ENCODE measurements at regions not wholly inside any gene's neighbourhood (a gene's known extent, or its start where the extent isn't known, plus 50 kb on each side); places are given as distances from the start of the nearest gene placed in this dataset.
"Not testable (repeated sequence)": the region's sequence is repeated elsewhere in the genome, so short reads cannot be mapped to it uniquely, and the experiment has no call there.

DNA sequence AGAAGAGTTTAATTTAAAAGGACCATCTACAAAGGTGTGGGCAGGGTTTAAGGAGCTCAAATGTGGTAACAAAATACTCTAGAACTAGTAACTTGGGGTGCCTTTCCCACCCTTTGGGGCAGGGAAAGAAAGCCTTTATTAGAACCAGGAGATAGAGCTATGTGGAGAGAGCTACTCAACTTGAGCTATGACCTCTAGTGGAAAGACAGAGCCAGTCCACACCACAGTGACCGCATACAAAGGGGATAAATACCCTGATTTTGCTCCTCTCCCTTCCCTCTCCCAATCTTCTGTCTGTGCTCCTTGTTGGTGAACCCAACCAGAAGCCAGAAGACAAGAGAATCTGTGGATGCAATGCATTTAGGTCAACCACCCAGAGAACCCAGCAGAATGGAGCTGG lies 54.4 kb upstream of the JAK1 start:
- Histone ChIP-seq H3K27me3 (no peaks in the 10 kb centered on the region), H3K4me3 (no peak overlapping the region), H3K4me2 (no peak overlapping the region), H3K9ac (no peak overlapping the region), H3K4me1 (no peaks in the 10 kb centered on the region), H3K36me3 (peaks cover 4% of the 10 kb centered on the region; the same call in 1 of the 2 replicates), H3K27ac (no peak overlapping the region), H4K20me1 (peaks cover 16% of the 10 kb centered on the region; the same call in 1 of the 2 replicates), H3K9me3 (peaks cover 11% of the 10 kb centered on the region; the same call in 1 of the 2 replicates)
- no peak for TF ChIP-seq Cebpa-rat (IDR thresholded peaks at IDR 0.05)

DNA sequence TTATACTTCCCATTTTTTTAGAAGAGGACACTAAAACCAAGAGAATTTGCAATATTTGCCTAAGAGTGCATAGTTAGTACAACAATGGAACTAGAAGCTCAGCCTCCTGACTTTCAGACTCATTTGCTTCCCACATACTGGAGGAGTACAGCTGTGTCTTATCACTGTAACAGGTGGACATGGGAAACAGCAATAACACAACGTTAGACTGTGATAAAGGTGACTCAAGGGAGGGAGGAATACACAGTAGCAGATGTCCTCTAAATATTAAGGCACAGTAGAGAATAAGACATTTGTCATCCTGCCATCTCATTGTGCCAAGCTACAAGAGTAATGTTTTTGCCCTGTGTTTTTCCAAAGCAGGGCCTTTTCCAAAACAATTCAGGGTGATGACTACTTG lies 55.4 kb upstream of the JAK1 start:
- TF ChIP-seq Cebpa-rat (IDR thresholded peaks at IDR 0.05): no peak
- H3K9me3 ChIP-seq: peaks cover 12% of the 10 kb centered on the region; the same call in 1 of the 2 replicates
- H3K27me3 ChIP-seq: no peaks in the 10 kb centered on the region
- H3K4me2 ChIP-seq: no peak overlapping the region
- no peak overlapping the region for H3K27ac ChIP-seq
- H4K20me1 ChIP-seq: peaks cover 23% of the 10 kb centered on the region; the same call in 1 of the 2 replicates
- no peak overlapping the region for H3K4me3 ChIP-seq
- no peaks in the 10 kb centered on the region for H3K4me1 ChIP-seq
- H3K9ac ChIP-seq: no peak overlapping the region
- no peaks in the 10 kb centered on the region; the same call in 1 of the 2 replicates for H3K36me3 ChIP-seq

DNA sequence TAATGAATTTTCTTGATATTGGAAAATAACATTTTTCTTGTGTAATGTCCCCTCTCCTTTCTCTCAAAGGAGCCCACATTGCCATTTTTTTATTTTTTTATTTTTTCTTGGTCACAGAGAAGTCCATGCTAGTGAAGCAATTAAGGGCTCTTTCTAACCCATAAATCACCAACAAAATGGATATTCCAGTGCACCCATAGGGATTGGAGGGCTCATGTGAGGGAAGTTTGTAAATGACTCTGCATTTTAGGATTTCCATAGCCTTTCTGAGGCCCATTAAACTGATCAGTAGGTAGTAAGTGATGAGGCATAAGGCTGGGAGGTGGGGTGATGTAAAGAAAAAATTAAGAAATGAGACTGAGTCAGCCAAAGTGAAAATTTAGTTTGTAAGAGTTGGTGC lies 55.9 kb upstream of the JAK1 start:
- no peaks in the 10 kb centered on the region for H3K27me3 ChIP-seq
- no peak overlapping the region for H3K27ac ChIP-seq
- no peaks in the 10 kb centered on the region for H3K4me1 ChIP-seq
- H3K9ac ChIP-seq: no peak overlapping the region
- H3K4me2 ChIP-seq: no peak overlapping the region
- TF ChIP-seq Cebpa-rat (IDR thresholded peaks at IDR 0.05): no peak
- peaks cover 24% of the 10 kb centered on the region; the same call in 1 of the 2 replicates for H4K20me1 ChIP-seq
- peaks cover 12% of the 10 kb centered on the region; the same call in 1 of the 2 replicates for H3K9me3 ChIP-seq
- no peak overlapping the region for H3K4me3 ChIP-seq
- no peaks in the 10 kb centered on the region; the same call in 1 of the 2 replicates for H3K36me3 ChIP-seq

DNA sequence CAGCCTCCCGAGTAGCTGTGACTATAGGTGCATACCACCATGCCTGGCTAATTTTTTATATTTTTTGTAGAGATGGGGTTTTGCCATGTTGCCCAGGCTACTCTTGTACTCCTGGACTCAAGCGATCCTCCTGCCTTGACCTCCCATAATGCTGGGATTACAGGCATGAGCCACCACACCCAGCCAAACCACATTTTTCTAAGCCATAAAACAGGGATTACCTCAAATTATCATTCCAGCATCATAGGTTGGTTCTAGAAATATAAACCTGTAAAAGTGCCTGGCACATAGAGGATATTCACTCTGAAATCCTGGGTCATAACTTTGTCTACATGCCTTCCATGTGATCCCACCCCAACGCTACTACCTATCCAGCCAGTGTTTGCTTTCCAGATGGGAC lies 59.4 kb upstream of the JAK1 start:
- Histone ChIP-seq H3K36me3 (peaks cover 4% of the 10 kb centered on the region; the same call in 1 of the 2 replicates), H3K9me3 (peaks cover 21% of the 10 kb centered on the region), H3K4me1 (no peaks in the 10 kb centered on the region), H4K20me1 (peaks cover 21% of the 10 kb centered on the region; the same call in 1 of the 2 replicates), H3K4me3 (no peak overlapping the region), H3K9ac (no peak overlapping the region), H3K4me2 (no peak overlapping the region), H3K27me3 (no peaks in the 10 kb centered on the region), H3K27ac (no peak overlapping the region)
- TF ChIP-seq Cebpa-rat (IDR thresholded peaks at IDR 0.05): no peak

DNA sequence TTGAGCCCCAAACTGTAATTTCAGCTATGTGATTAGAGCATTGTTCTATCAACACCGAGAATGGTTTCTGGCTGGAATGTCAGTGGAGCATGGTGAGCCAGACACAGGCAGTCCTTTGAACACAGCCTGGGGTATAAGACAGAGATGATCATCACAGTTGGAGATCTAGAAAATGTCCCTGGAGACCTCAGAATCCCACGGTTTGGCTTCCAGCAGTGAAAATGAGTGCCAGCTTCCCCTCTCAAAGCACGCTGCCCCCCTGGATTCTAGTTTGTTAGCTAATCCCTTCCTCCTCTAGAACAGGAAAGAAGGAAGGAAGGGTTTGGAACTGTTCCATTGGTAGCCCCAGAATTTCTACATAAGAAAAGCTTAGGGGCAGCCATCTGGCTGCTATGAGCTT lies 59.9 kb upstream of the JAK1 start:
- Histone ChIP-seq H3K4me3 (no peak overlapping the region), H3K27me3 (no peaks in the 10 kb centered on the region), H3K4me1 (no peaks in the 10 kb centered on the region), H3K9ac (no peak overlapping the region), H3K4me2 (no peak overlapping the region), H3K36me3 (peaks cover 4% of the 10 kb centered on the region; the same call in 1 of the 2 replicates), H3K27ac (no peak overlapping the region), H4K20me1 (peaks cover 17% of the 10 kb centered on the region; the same call in 1 of the 2 replicates), H3K9me3 (peaks cover 21% of the 10 kb centered on the region)
- no peak for TF ChIP-seq Cebpa-rat (IDR thresholded peaks at IDR 0.05)

DNA sequence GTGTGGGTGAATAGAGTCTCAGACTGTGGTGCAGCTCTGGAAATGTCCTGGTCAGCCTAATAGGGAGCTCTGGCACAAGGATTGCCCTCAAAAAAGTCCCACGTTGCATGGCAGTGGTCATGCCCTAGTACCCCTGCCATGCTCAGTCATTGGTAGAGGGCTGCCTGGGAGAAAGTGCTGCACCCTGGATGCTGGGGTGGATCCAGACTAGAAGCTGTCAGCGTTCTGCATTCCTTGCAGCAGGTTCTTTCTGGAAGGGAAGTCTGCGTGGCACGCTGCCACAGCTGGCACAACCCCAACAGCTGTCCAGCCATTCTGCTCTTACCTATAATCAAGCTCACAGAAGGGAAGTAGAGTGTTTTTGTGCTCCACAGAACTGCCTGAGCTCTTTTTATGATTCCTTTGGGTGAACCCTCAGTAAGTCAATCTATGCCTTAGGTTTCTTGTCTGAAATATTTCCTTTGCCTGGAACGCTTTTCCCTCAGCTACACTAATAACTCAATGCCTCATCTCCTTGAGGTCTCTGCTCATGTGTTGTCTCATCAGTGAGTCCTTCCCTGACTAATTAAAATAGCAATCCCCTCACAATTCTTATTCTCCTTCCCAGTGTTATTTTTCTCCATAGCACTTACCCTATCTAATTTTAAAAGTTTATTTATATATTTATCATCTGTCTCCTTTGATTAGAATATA lies 61.5 kb upstream of the JAK1 start:
- H3K4me2 ChIP-seq: no peak overlapping the region
- TF ChIP-seq Cebpa-rat (IDR thresholded peaks at IDR 0.05): no peak
- H4K20me1 ChIP-seq: peaks cover 7% of the 10 kb centered on the region; the same call in 1 of the 2 replicates
- no peak overlapping the region for H3K4me3 ChIP-seq
- H3K36me3 ChIP-seq: peaks cover 4% of the 10 kb centered on the region; the same call in 1 of the 2 replicates
- peaks cover 21% of the 10 kb centered on the region for H3K9me3 ChIP-seq
- no peaks in the 10 kb centered on the region for H3K27me3 ChIP-seq
- H3K4me1 ChIP-seq: no peaks in the 10 kb centered on the region
- H3K9ac ChIP-seq: no peak overlapping the region
- no peak overlapping the region for H3K27ac ChIP-seq

DNA sequence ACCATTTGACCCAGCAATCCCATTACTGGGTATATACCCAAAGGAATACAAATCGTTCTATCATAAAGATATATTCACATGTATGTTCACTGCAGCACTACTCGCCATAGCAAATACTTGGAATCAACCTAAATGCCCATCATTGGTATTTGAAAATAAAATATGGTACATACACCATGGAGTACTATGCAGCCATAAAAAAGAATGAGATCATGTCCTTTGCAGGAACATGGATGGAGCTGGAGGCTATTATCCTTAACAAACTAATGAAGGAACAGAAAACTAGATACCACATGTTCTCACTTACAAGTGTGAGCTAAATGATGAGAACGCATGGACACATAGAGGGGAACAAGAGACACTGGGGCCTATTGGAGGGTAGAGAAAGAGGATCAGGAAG lies 63.1 kb upstream of the JAK1 start:
- not testable (repeated sequence) for H3K4me1 ChIP-seq, H3K27me3 ChIP-seq, H4K20me1 ChIP-seq, H3K36me3 ChIP-seq, H3K4me3 ChIP-seq, H3K27ac ChIP-seq, H3K4me2 ChIP-seq, H3K9ac ChIP-seq
- H3K9me3 ChIP-seq: peaks cover 21% of the 10 kb centered on the region

DNA sequence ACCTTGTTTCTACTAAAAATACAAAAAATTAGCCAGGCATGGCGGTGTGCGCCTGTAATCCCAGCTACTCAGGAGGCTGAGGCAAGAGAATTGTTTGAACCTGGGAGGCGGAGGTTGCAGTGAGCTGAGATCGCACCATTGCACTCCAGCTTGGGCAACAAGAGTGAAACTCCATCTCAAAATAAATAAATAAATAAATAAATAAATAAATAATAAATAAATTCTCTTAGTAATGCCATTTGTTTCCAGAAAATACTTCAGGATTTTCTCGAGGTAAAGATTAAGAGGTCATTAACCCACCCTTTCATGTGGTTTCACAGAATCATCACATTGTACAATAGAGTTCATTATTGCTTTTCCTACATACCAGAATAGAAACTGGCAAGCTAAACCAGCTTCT lies 68.5 kb upstream of the JAK1 start:
- not testable (repeated sequence) for H3K9ac ChIP-seq, H4K20me1 ChIP-seq, H3K4me3 ChIP-seq, H3K27me3 ChIP-seq, H3K4me2 ChIP-seq, H3K36me3 ChIP-seq, H3K9me3 ChIP-seq, H3K27ac ChIP-seq, H3K4me1 ChIP-seq

DNA sequence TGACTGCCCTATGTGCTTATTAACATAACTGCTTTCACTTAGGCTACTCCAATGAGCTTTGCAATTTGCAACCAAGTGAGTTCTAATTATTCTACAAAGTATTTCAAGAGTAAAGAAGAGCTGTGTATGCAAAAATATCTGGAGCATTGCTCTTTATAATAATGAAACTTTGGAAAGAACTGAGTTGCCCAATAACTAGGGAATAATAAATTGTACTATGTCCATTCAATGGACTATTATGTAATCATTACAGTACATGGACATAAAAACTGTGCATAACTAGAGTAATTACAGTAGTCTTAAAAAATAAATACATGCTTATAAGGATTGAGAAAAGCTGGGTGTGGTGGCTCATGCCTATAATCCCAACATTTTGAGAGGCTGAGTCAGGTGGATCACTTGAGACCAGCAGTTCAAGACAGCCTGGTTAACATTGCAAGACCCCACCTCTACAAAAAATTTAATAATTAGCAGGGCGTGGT lies 70.3 kb upstream of the JAK1 start:
- Histone ChIP-seq H3K9ac (no peak overlapping the region), H3K36me3 (0 out of 2 replicates have a peak, but pooled peaks cover 8% of the 10 kb centered on the region), H3K4me2 (no peak overlapping the region), H3K27me3 (no peaks in the 10 kb centered on the region), H4K20me1 (no peaks in the 10 kb centered on the region), H3K4me3 (no peak overlapping the region), H3K27ac (no peak overlapping the region), H3K4me1 (peaks cover 11% of the 10 kb centered on the region), H3K9me3 (no peaks in the 10 kb centered on the region)
- no peak for TF ChIP-seq Cebpa-rat (IDR thresholded peaks at IDR 0.05)

DNA sequence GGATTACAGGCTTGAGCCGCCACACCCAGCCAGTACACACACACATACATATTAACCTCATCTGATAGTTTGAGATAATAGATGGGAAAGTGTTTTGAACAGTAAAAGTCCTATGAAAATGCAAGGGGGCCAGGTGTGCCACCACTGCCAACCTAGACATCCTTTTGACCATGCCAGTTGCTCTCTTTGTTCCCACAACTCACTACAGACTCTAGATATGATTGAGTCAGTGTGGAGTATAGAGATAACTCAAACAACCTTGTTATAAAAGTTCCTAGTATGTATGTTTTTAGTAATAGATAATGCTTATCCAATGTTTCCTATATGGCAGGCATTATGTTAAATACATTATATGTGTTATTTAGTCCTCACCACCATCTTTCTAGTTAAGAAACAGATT lies 72.7 kb upstream of the JAK1 start:
- no peak for TF ChIP-seq Cebpa-rat (IDR thresholded peaks at IDR 0.05)
- Histone ChIP-seq H3K4me3 (no peak overlapping the region), H3K9me3 (no peaks in the 10 kb centered on the region), H3K4me2 (no peak overlapping the region), H3K9ac (no peak overlapping the region), H3K4me1 (peaks cover 14% of the 10 kb centered on the region), H3K27ac (no peak overlapping the region), H3K27me3 (no peaks in the 10 kb centered on the region), H3K36me3 (0 out of 2 replicates have a peak, but pooled peaks cover 8% of the 10 kb centered on the region), H4K20me1 (0 out of 2 replicates have a peak, but pooled peaks cover 2% of the 10 kb centered on the region)
